ENCODE measurements at regions not wholly inside any gene's neighbourhood (a gene's known extent, or its start where the extent isn't known, plus 50 kb on each side); places are given as distances from the start of the nearest gene placed in this dataset.
A peak's percentile ranks its signal among the peaks of the same experiment; 100 is the strongest.
"Not testable (repeated sequence)": the region's sequence is repeated elsewhere in the genome, so short reads cannot be mapped to it uniquely, and the experiment has no call there.

GRCh38 chr2:61632276-61633169 lies 94.4 kb upstream of the XPO1 start:
- FAIRE-seq: no peak
- DNase-seq (ENCODE audit: low spot score): no peak

- FAIRE-seq: no peak
- DNase-seq (ENCODE audit: low spot score): no peak
Measured at GRCh38 chr2:61631321-61631720, 93.2 kb upstream of the XPO1 start.

GRCh38 chr2:61626827-61627226 lies 88.7 kb upstream of the XPO1 start:
- DNase-seq (ENCODE audit: low spot score) (no peak), FAIRE-seq (no peak)

GRCh38 chr2:61623747-61624146 lies 85.6 kb upstream of the XPO1 start:
- DNase-seq (ENCODE audit: low spot score): no peak
- FAIRE-seq: no peak

- FAIRE-seq (no peak), DNase-seq (ENCODE audit: low spot score) (peak; percentile 51)
Measured at GRCh38 chr2:61620244-61621159, 82.3 kb upstream of the XPO1 start.

- DNase-seq (ENCODE audit: low spot score) (no peak), FAIRE-seq (no peak)
Measured at GRCh38 chr2:61619561-61619960, 81.4 kb upstream of the XPO1 start.

- DNase-seq (ENCODE audit: low spot score): no peak
- FAIRE-seq: no peak
Measured at GRCh38 chr2:61617610-61618009, 79.5 kb upstream of the XPO1 start.

GRCh38 chr2:61605245-61605644 lies 67.1 kb upstream of the XPO1 start:
- DNase-seq (ENCODE audit: low spot score) (no peak), FAIRE-seq (no peak)

- no peak for FAIRE-seq
Measured at GRCh38 chr2:61604433-61604832, 66.3 kb upstream of the XPO1 start.

GRCh38 chr2:61598515-61599156 lies 60.5 kb upstream of the XPO1 start:
- peak; percentile 24 for DNase-seq (ENCODE audit: low spot score)
- peak; percentile 50 for FAIRE-seq

More at GRCh38 chr2:61604433-61604832, 66.3 kb upstream of the XPO1 start:
- no peak for DNase-seq (ENCODE audit: low spot score)

GRCh38 chr2:61597300-61598289 lies 59.4 kb upstream of the XPO1 start:
- FAIRE-seq: no peak
- DNase-seq (ENCODE audit: low spot score): no peak

- FAIRE-seq; DNase-seq (ENCODE audit: low spot score): not testable (repeated sequence)
Measured at GRCh38 chr2:61594201-61594600, 56.0 kb upstream of the XPO1 start.

- FAIRE-seq; DNase-seq (ENCODE audit: low spot score): not testable (repeated sequence)
Measured at GRCh38 chr2:61593648-61594047, 55.5 kb upstream of the XPO1 start.

GRCh38 chr2:61590214-61590613 lies 52.1 kb upstream of the XPO1 start:
- no peak for FAIRE-seq
- DNase-seq (ENCODE audit: low spot score): no peak

GRCh38 chr2:61588566-61588965 lies 50.4 kb upstream of the XPO1 start:
- FAIRE-seq (no peak), DNase-seq (ENCODE audit: low spot score) (no peak)

All from RCC 7860 (cell line).